WTC11 (cell line): ENCODE measurements at regions not wholly inside any gene's neighbourhood (a gene's known extent, or its start where the extent isn't known, plus 50 kb on each side); places are given as distances from the start of the nearest gene placed in this dataset.

Source experiments
- ATAC-seq: fragments of 200-7000 bp; cut with Tn5 transposase; 2 replicates; pipeline ENCODE4 v1.10.0; 2021; ENCODE audit warnings: mild to moderate bottlenecking, moderate library complexity
- CTCF ChIA-PET: fragments of 300-600 bp; sonication (Branson Sonifier 250); formaldehyde crosslinking; loops from one replicate; lab custom pipeline; 2021; ENCODE audit warnings: antibody characterized with exemption; lab: Charles Lee
- POLR2A ChIA-PET: fragments of 350-600 bp; sonication (Branson Sonifier 250); formaldehyde crosslinking; loops from one replicate; lab custom pipeline; 2021; ENCODE audit warnings: antibody characterized with exemption; lab: Charles Lee
- DNase-seq: peaks from one replicate; pipeline ENCODE4 v3.0.0; 2021; ENCODE audit warnings: low spot score
- H3K27ac Mint-ChIP-seq: 2 replicates; pipeline ENCODE4 v1.8.0; 2021; ENCODE audit warnings: mixed read lengths
- H3K27me3 Mint-ChIP-seq: 2 replicates; pipeline ENCODE4 v1.8.0; 2021; ENCODE audit warnings: low read depth, mild to moderate bottlenecking, moderate library complexity, mixed read lengths
- H3K36me3 Mint-ChIP-seq: 2 replicates; pipeline ENCODE4 v1.8.0; 2021; ENCODE audit warnings: mixed read lengths
- H3K4me1 Mint-ChIP-seq: 2 replicates; pipeline ENCODE4 v1.8.0; 2022; ENCODE audit warnings: mixed read lengths
- H3K4me3 Mint-ChIP-seq: 2 replicates; pipeline ENCODE4 v1.8.0; 2021; ENCODE audit warnings: mild to moderate bottlenecking, moderate library complexity, mixed read lengths
- H3K9me3 Mint-ChIP-seq: 2 replicates; pipeline ENCODE4 v1.8.0; 2021; ENCODE audit warnings: mixed read lengths
- CREB1 ChIP-seq: sonication (generic); formaldehyde crosslinking; IDR thresholded peaks from 2 replicates; pipeline ENCODE4 v1.8.0; 2023; ENCODE audit warnings: mild to moderate bottlenecking, missing genetic modification reagents
- E2F1 ChIP-seq: sonication (generic); formaldehyde crosslinking; IDR thresholded peaks from 2 replicates; pipeline ENCODE4 v1.8.0; 2022; ENCODE audit warnings: mild to moderate bottlenecking, missing genetic modification reagents
- GRHL2 ChIP-seq: fragments of 250-450 bp; sonication (Bioruptor Pico); IDR thresholded peaks from 2 replicates; pipeline ENCODE4 v1.8.0; 2022; ENCODE audit warnings: mild to moderate bottlenecking, moderate library complexity; ENCODE audit not compliant: insufficient replicate concordance, severe bottlenecking
- GTF2I ChIP-seq: fragments of 250-450 bp; sonication (Bioruptor Pico); conservative IDR thresholded peaks from 2 replicates; pipeline ENCODE4 v1.4.0; 2021; ENCODE audit warnings: mild to moderate bottlenecking
- JUN ChIP-seq: sonication (generic); formaldehyde crosslinking; IDR thresholded peaks from 2 replicates; pipeline ENCODE4 v1.8.0; 2023; ENCODE audit warnings: mild to moderate bottlenecking, missing genetic modification reagents
- MLX ChIP-seq: sonication (generic); formaldehyde crosslinking; IDR thresholded peaks from 2 replicates; pipeline ENCODE4 v1.8.1; 2023; ENCODE audit warnings: mild to moderate bottlenecking, missing genetic modification reagents, moderate library complexity
- MXD4 ChIP-seq: fragments of 250-450 bp; sonication (Bioruptor Pico); IDR thresholded peaks from 2 replicates; pipeline ENCODE4 v1.8.0; 2021; ENCODE audit warnings: mild to moderate bottlenecking, moderate library complexity, borderline replicate concordance
- MYBL2 ChIP-seq: sonication (generic); formaldehyde crosslinking; IDR thresholded peaks from 2 replicates; pipeline ENCODE4 v1.8.1; 2023; ENCODE audit warnings: mild to moderate bottlenecking, moderate library complexity, missing genetic modification reagents
- NFE2L1 ChIP-seq: sonication (generic); formaldehyde crosslinking; IDR thresholded peaks from 2 replicates; pipeline ENCODE4 v1.8.1; 2023; ENCODE audit warnings: missing genetic modification reagents
- NFYB ChIP-seq: sonication (generic); formaldehyde crosslinking; conservative IDR thresholded peaks from 2 replicates; pipeline ENCODE4 v1.8.0; 2022; ENCODE audit warnings: low read depth, missing genetic modification reagents
- NR3C1 ChIP-seq: sonication (generic); formaldehyde crosslinking; conservative IDR thresholded peaks from 2 replicates; pipeline ENCODE4 v1.8.1; 2023; ENCODE audit warnings: low read depth, mild to moderate bottlenecking, missing genetic modification reagents
- PRDM15 ChIP-seq: sonication (generic); formaldehyde crosslinking; IDR thresholded peaks from 2 replicates; pipeline ENCODE4 v1.8.0; 2022; ENCODE audit warnings: missing genetic modification reagents
- TEAD1 ChIP-seq: sonication (generic); formaldehyde crosslinking; IDR thresholded peaks from 2 replicates; pipeline ENCODE4 v1.8.0; 2022; ENCODE audit warnings: mild to moderate bottlenecking, missing genetic modification reagents
- ZBTB21 ChIP-seq: sonication (generic); formaldehyde crosslinking; IDR thresholded peaks from 2 replicates; pipeline ENCODE4 v1.8.1; 2023; ENCODE audit warnings: mild to moderate bottlenecking, missing genetic modification reagents, borderline replicate concordance
- ZNF317 ChIP-seq: sonication (generic); formaldehyde crosslinking; IDR thresholded peaks from 2 replicates; pipeline ENCODE4 v1.8.1; 2023; ENCODE audit warnings: low read depth, mild to moderate bottlenecking, moderate library complexity, missing genetic modification reagents, borderline replicate concordance
- ZNF532 ChIP-seq: fragments of 250-450 bp; sonication (Bioruptor Pico); IDR thresholded peaks from 2 replicates; pipeline ENCODE4 v1.9.0; 2021; ENCODE audit warnings: mild to moderate bottlenecking, borderline replicate concordance

- no peak for ATAC-seq
- Mint-ChIP-seq H3K36me3 (no peaks in the 10 kb centered on the region), H3K9me3 (peaks cover 4% of the 10 kb centered on the region; the same call in 1 of the 2 replicates), H3K4me3 (no peak overlapping the region), H3K27ac (no peak overlapping the region)
- POLR2A ChIA-PET: no interaction called here
- CTCF ChIA-PET: no interaction called here
- TF ChIP-seq MXD4 (CRISPR knock-in tag) (no peak), NR3C1 (no peak), E2F1 (CRISPR knock-in tag) (no peak), CREB1 (no peak), JUN (no peak), MLX (CRISPR knock-in tag) (no peak), ZBTB21 (no peak), GRHL2 (no peak), ZNF532 (no peak), NFE2L1 (CRISPR knock-in tag) (no peak), NFYB (CRISPR knock-in tag) (no peak), TEAD1 (CRISPR knock-in tag) (no peak), GTF2I (CRISPR knock-in tag) (no peak)
- TF ChIP-seq, all 79 proteins: peak for 0
- H3K4me1 Mint-ChIP-seq: peaks cover 3% of the 10 kb centered on the region; the same call in 1 of the 2 replicates
- H3K27me3 Mint-ChIP-seq: no peaks in the 10 kb centered on the region
- DNase-seq: no peak
These were observed 189.0 kb upstream of the CDYL start for GRCh38 chr6:4587171-4587570.

- H3K27me3 Mint-ChIP-seq: no peaks in the 10 kb centered on the region
- H3K27ac Mint-ChIP-seq: no peak overlapping the region
- H3K36me3 Mint-ChIP-seq: no peaks in the 10 kb centered on the region
- ChIA-PET POLR2A (no interaction called here), CTCF (no interaction called here)
- peaks cover 4% of the 10 kb centered on the region; the same call in 1 of the 2 replicates for H3K9me3 Mint-ChIP-seq
- no peak for TF ChIP-seq MYBL2
- no peak for TF ChIP-seq ZNF317
- no peak for TF ChIP-seq PRDM15 (CRISPR knock-in tag)
- TF ChIP-seq GTF2I (CRISPR knock-in tag): no peak
- ATAC-seq (no peak), DNase-seq (no peak)
- peaks cover 8% of the 10 kb centered on the region; the same call in 1 of the 2 replicates for H3K4me1 Mint-ChIP-seq
- H3K4me3 Mint-ChIP-seq: no peak overlapping the region
These were observed 189.7 kb upstream of the CDYL start for GRCh38 chr6:4586469-4586859.
